NB4 (cell line): ENCODE measurements at regions not wholly inside any gene's neighbourhood (a gene's known extent, or its start where the extent isn't known, plus 50 kb on each side); places are given as distances from the start of the nearest gene placed in this dataset.

Experiments
- CTCF ChIP-seq: IDR thresholded peaks from one replicate; pipeline ENCODE4 v1.5.1; 2012; ENCODE audit warnings: low read depth, low read length
- POLR2A ChIP-seq: IDR thresholded peaks from 2 replicates; pipeline ENCODE4 v1.6.1; 2011; ENCODE audit warnings: mild to moderate bottlenecking; ENCODE audit not compliant: insufficient read length; ENCODE audit errors: extremely low read depth

- TF ChIP-seq POLR2A, result no peak
- TF ChIP-seq CTCF, result no peak
Observed at GRCh38 chr20:52809003-52809402, 163.2 kb upstream of the TSHZ2 start.
